HG03095 (cell line): ENCODE measurements at regions not wholly inside any gene's neighbourhood (a gene's known extent, or its start where the extent isn't known, plus 50 kb on each side); places are given as distances from the start of the nearest gene placed in this dataset.

ENCODE experiments used
- ATAC-seq: cut with Tn5 transposase; IDR thresholded peaks from one replicate; pipeline ENCODE4 v1.9.1; 2021; ENCODE audit warnings: moderate library complexity; ENCODE audit not compliant: unreplicated experiment

DNA sequence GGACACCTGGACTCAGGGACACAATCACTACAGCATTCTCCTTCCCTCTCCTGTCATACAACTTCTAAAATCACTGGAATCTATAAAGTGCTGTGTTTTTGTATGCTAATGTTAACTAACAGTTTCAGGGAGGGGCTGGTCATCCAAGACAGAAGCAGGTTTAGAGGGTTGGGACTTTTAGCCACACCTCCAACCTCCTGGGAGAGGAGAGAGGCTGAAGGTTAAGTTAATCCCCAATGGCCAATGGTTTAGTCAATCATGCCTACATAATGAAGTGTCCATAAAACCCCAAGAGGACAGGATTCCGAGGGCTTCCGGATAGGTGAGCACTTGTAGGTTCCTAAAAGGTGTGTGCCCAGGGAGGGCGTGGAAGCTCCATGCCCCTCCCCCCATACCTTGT lies 219.3 kb upstream of the CTNNB1 start:
- ATAC-seq = no peak

- no peak for ATAC-seq
These were observed 218.8 kb upstream of the CTNNB1 start for GRCh38 chr3:40980467-40980866.

DNA sequence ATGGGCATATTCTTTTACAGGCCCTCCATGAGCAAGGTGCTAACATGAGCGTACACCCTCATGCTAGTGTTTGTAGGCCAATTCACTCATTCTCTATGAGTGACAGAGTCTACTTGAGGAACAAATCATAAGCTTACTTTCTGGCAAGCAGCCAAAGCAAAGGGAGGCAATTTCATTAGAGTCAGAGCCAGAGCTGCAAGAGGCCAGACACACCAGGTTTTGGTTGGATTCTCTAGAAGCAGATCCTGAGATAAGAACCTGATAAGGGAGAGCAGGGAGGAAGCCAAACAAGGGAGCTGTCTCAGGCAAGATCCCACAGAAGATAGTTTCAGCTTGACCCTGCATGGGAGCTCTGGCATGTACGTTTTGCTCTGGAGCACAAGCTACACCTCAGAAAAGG lies 214.1 kb upstream of the CTNNB1 start:
- ATAC-seq = no peak

DNA sequence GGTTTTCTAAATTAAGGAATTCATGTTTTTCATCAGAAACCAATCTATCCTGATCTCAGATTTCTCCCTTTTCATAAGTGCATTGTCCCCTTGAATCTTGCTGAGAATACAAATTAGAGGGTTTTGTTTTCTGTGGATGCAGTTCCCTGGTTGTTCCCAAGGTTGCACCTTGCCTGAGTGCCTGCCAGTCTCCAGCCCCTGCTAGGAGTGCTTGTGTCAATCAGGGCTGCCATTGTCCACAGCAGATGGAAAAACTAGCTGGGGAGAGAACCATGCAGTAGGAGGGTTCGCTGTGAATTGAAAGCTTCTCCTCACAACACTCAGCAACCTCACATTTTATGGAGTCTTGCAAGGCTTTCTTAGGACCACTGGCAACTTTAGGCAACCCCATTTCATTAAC lies 210.8 kb upstream of the CTNNB1 start:
- ATAC-seq = no peak

- no peak for ATAC-seq
These were observed 209.9 kb upstream of the CTNNB1 start for GRCh38 chr3:40989141-40990061.

- ATAC-seq = no peak
These were observed 209.2 kb upstream of the CTNNB1 start for GRCh38 chr3:40990062-40990456.

GRCh38 chr3:40992023-40992422 lies 207.3 kb upstream of the CTNNB1 start:
- no peak for ATAC-seq

DNA sequence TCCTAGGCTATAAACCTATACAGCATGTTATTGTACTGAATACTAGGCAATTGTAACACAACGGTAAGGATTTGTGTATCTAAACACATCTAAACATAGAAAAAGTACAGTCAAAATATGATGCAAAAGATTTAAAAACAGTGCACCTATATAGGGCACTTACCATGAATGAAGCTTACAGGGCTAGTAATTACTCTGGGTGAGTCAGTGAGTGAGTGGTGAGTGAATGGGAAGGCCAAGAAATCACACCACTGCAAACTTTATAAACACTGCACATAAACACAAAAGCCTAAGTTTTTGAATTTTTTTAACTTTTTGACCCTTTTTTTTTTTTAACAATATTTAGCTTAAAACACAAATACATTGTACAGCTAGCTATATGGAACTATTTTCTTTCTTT lies 204.7 kb upstream of the CTNNB1 start:
- no peak for ATAC-seq

- ATAC-seq = no peak
These were observed 204.0 kb upstream of the CTNNB1 start for GRCh38 chr3:40995271-40995670.

- ATAC-seq = no peak
These were observed 202.9 kb upstream of the CTNNB1 start for GRCh38 chr3:40996382-40996781.

GRCh38 chr3:40996827-40997710 lies 202.2 kb upstream of the CTNNB1 start:
- ATAC-seq = no peak

- no peak for ATAC-seq
These were observed 201.4 kb upstream of the CTNNB1 start for GRCh38 chr3:40997711-40998519.

DNA sequence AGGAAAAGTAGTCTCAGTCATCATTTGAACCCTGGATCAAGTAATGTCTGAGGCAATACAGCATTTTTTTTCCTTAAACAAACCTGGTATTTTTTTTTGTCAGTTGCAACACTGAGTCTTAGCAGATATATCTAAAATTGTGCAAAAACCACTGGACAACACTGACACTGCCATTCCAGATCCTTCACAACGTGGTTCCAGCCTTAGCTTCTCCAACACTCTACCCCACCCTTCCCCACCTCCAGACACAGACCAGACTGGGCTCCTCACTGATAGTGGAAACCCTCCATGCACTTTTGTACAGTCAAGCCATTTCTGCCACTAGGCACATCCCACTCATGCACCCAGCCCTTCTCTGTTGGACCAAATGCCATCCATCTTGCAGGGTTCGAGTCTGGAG lies 199.6 kb upstream of the CTNNB1 start:
- ATAC-seq = no peak

DNA sequence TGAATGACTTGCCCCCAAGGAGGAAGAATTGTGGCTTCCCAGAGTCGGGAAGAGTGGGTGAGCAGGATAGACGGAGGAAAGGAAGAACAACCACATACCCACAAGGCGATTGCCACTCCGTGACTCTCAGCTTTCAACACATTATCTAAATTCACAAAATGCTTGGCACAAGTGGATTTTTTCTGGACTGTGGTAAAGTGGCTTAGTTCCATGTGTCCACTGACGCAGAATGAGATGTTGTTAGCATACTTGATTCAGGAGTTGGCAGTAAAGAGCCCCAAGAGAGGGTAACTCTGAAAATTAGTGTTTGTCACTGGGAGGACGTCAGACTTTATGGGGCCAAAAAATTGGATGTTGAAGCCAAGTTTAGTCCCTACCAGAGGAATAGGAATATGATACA lies 198.8 kb upstream of the CTNNB1 start:
- ATAC-seq = no peak

DNA sequence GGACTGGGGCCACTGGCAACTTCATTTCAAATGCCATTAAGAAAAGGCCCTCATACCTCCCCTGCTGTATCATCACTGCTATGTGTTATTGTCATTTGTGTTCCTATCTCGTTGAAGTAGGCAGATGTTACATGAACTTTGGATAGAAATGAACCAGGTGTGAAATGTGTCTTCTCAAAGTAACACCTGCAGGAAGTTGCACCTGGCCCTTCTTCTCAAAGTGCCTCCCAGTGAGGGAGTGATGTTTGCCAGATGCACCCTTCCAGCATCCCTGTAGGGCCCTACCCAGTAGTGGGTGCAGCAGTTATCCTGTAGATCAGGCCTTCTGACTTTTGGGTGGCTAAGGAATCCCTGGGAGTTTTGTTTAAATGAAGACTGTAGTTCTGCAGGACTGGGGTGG lies 197.7 kb upstream of the CTNNB1 start:
- no peak for ATAC-seq

DNA sequence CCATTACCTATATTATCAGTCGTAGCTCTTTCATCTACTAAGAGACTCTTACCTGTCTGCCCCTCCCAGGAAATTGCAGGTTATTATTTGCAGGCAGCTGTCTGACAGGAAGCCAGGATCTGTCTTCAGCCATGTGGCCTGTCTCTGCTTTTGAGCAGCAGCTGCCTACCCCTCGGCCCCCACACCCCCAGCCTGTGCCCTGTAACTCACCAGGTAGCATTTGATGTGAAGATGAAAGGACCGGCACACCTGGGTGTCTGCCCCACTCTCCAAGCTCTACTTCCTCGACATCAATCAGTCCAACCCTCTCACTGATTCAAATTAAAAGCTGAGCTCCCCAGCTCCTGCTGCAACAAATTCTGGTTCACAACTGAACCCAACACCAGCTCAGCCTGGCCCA lies 197.2 kb upstream of the CTNNB1 start:
- ATAC-seq = no peak

GRCh38 chr3:41007399-41007798 lies 191.9 kb upstream of the CTNNB1 start:
- no peak for ATAC-seq

GRCh38 chr3:41011854-41012253 lies 187.5 kb upstream of the CTNNB1 start:
- no peak for ATAC-seq

- no peak for ATAC-seq
These were observed 180.4 kb upstream of the CTNNB1 start for GRCh38 chr3:41018855-41019254.

- no peak for ATAC-seq
These were observed 175.1 kb upstream of the CTNNB1 start for GRCh38 chr3:41024031-41024836.
